K562 (cell line): ENCODE measurements at regions not wholly inside any gene's neighbourhood (a gene's known extent, or its start where the extent isn't known, plus 50 kb on each side); places are given as distances from the start of the nearest gene placed in this dataset.
"Not testable (repeated sequence)": the region's sequence is repeated elsewhere in the genome, so short reads cannot be mapped to it uniquely, and the experiment has no call there.

Experiments
- CEBPB ChIP-seq: fragments of 450-650 bp; IDR thresholded peaks from 2 replicates; pipeline ENCODE4 v1.6.1; 2016; ENCODE audit warnings: missing genetic modification characterization, missing compliant biosample characterization
- EZH2 ChIP-seq: IDR thresholded peaks from 2 replicates; pipeline ENCODE4 v1.6.1; 2012; ENCODE audit warnings: low read depth, mild to moderate bottlenecking, inconsistent platforms, low read length, borderline replicate concordance
- HMGXB4 ChIP-seq: sonication (generic); formaldehyde crosslinking; IDR thresholded peaks from 2 replicates; pipeline ENCODE4 v1.8.1; 2023; ENCODE audit warnings: mild to moderate bottlenecking, missing genetic modification reagents
- KLF10 ChIP-seq: fragments of 250-450 bp; sonication (Bioruptor Pico); IDR thresholded peaks from 2 replicates; pipeline ENCODE4 v1.6.1; 2021; ENCODE audit warnings: matching md5 sums
- SIN3A ChIP-seq, 2 experiments: fragments of 150-350 bp in 1 of 2; IDR thresholded peaks; 2 replicates each; pipeline ENCODE4 v1.6.1; 2011 to 2016; ENCODE audit warnings: borderline replicate concordance in 2 of 2, low read depth in 2 of 2, low read length in 2 of 2, mild to moderate bottlenecking in 2 of 2, moderate library complexity in 2 of 2; ENCODE audit not compliant: control insufficient read depth in 1 of 2
- SLC30A9 ChIP-seq: fragments of 250-450 bp; sonication (Bioruptor Pico); IDR thresholded peaks from 2 replicates; pipeline ENCODE4 v1.8.0; 2022; ENCODE audit warnings: mild to moderate bottlenecking, moderate library complexity
- TAF1 ChIP-seq: IDR thresholded peaks from 2 replicates; pipeline ENCODE4 v1.6.1; 2011; ENCODE audit warnings: mild to moderate bottlenecking, low read length, moderate library complexity; ENCODE audit not compliant: insufficient read depth, control insufficient read depth, severe bottlenecking; ENCODE audit errors: extremely low read depth
- TF ChIP-seq, protein P1 (sequence below), 2 experiments: fragments of 450-650 bp; formaldehyde crosslinking in 1 of 2; IDR thresholded peaks; 2 replicates each; pipeline versions ENCODE4 v1.4.0 to v1.6.1; 2014 to 2020; ENCODE audit warnings: mild to moderate bottlenecking in 2 of 2, borderline replicate concordance in 1 of 2, low read depth in 1 of 2
- TF ChIP-seq, protein P2 (sequence below): sonication (generic); formaldehyde crosslinking; IDR thresholded peaks from 2 replicates; pipeline ENCODE4 v1.8.1; 2022; ENCODE audit warnings: missing genetic modification reagents
- TF ChIP-seq, protein P3 (sequence below), 2 experiments: fragments of 450-650 bp; conservative IDR thresholded peaks; 2 replicates each; pipeline ENCODE4 v1.6.1; 2017; ENCODE audit warnings: mild to moderate bottlenecking in 2 of 2, moderate library complexity in 2 of 2

- TF ChIP-seq, protein P1, sequence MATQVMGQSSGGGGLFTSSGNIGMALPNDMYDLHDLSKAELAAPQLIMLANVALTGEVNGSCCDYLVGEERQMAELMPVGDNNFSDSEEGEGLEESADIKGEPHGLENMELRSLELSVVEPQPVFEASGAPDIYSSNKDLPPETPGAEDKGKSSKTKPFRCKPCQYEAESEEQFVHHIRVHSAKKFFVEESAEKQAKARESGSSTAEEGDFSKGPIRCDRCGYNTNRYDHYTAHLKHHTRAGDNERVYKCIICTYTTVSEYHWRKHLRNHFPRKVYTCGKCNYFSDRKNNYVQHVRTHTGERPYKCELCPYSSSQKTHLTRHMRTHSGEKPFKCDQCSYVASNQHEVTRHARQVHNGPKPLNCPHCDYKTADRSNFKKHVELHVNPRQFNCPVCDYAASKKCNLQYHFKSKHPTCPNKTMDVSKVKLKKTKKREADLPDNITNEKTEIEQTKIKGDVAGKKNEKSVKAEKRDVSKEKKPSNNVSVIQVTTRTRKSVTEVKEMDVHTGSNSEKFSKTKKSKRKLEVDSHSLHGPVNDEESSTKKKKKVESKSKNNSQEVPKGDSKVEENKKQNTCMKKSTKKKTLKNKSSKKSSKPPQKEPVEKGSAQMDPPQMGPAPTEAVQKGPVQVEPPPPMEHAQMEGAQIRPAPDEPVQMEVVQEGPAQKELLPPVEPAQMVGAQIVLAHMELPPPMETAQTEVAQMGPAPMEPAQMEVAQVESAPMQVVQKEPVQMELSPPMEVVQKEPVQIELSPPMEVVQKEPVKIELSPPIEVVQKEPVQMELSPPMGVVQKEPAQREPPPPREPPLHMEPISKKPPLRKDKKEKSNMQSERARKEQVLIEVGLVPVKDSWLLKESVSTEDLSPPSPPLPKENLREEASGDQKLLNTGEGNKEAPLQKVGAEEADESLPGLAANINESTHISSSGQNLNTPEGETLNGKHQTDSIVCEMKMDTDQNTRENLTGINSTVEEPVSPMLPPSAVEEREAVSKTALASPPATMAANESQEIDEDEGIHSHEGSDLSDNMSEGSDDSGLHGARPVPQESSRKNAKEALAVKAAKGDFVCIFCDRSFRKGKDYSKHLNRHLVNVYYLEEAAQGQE (IDR thresholded peaks at IDR 0.05; ENCODE audit: borderline replicate concordance), result not testable (repeated sequence)
- TF ChIP-seq, protein P1 (CRISPR knock-in tag; IDR thresholded peaks at IDR 0.05; ENCODE audit: low read depth), result not testable (repeated sequence)
- TF ChIP-seq, protein P2, sequence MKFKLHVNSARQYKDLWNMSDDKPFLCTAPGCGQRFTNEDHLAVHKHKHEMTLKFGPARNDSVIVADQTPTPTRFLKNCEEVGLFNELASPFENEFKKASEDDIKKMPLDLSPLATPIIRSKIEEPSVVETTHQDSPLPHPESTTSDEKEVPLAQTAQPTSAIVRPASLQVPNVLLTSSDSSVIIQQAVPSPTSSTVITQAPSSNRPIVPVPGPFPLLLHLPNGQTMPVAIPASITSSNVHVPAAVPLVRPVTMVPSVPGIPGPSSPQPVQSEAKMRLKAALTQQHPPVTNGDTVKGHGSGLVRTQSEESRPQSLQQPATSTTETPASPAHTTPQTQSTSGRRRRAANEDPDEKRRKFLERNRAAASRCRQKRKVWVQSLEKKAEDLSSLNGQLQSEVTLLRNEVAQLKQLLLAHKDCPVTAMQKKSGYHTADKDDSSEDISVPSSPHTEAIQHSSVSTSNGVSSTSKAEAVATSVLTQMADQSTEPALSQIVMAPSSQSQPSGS (CRISPR knock-in tag), result not testable (repeated sequence)
- TF ChIP-seq EZH2; SIN3A (IDR thresholded peaks at IDR 0.05; ENCODE audit: borderline replicate concordance in 2 of 2, control insufficient read depth in 1 of 2, low read depth in 2 of 2, low read length in 2 of 2); TAF1; KLF10; SLC30A9; HMGXB4 (CRISPR knock-in tag); CEBPB (tag): not testable (repeated sequence)
- TF ChIP-seq, protein P3, sequence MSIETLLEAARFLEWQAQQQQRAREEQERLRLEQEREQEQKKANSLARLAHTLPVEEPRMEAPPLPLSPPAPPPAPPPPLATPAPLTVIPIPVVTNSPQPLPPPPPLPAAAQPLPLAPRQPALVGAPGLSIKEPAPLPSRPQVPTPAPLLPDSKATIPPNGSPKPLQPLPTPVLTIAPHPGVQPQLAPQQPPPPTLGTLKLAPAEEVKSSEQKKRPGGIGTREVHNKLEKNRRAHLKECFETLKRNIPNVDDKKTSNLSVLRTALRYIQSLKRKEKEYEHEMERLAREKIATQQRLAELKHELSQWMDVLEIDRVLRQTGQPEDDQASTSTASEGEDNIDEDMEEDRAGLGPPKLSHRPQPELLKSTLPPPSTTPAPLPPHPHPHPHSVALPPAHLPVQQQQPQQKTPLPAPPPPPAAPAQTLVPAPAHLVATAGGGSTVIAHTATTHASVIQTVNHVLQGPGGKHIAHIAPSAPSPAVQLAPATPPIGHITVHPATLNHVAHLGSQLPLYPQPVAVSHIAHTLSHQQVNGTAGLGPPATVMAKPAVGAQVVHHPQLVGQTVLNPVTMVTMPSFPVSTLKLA (conservative IDR thresholded peaks at IDR 0.05), result not testable (repeated sequence)
Observed at GRCh38 chr22:21251435-21251834, 132.1 kb upstream of the RIMBP3B start.
